HuH-7 (cell line): ENCODE measurements at regions not wholly inside any gene's neighbourhood (a gene's known extent, or its start where the extent isn't known, plus 50 kb on each side); places are given as distances from the start of the nearest gene placed in this dataset.

Experiments
- DNase-seq: peaks from one replicate; pipeline ENCODE4 v3.0.0; 2011; ENCODE audit warnings: low spot score

DNA sequence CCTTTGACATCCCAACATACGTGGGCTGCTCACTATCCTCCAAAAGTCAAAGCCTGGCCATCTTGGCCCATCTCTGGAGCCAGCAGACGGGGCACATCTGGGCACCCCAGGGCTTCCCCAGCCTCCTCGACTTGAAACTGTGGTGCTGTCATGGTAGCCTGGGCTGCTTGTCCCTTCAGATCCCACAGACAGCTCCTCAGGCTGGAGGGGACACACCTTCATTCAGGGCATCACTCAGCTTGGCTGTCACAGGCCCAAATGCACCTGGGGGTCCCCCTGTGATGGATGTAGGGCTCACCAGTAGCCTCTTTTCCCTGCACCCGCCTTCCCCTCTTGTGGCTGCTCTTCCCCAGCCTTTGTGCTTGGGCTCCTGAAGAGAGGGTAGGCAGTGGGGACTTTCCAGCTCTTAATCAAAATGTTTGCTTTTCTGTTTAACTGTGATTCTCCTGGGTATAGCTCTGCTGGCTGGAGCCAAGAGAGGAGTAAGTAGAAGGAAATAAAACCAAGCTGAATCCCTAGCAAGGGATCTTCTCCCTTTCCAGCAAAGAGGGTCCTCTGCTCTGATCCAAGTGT is 92.3 kb downstream of the GYPC start:
- no peak for DNase-seq

DNA sequence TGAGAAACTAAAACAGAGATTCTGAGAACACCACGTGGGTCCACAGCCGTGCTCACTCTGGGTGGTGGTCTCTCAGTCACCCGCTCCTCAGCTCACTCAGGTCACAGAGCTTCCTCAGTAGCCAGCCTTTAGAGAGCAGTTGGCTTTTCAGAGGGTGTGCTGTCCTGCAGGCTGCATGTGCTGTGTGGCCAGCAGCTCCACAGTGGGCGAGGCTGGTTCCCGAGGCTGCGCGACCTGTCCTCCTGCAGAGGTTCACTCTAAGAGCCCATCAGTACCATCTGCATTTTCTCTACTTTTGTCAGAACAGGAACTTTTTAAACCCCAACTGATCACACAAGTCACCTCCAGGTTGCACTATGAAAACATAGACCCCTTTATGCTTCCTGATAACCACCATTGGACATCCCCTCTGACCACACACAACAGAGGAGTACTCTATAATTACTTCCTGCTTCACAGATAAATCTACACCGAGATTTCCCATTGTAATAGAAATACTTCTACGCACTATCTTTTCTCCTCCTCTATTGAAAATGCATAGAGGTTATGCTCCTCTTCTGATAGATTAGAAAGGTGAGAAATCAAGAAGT is 93.1 kb downstream of the GYPC start:
- no peak for DNase-seq

DNA sequence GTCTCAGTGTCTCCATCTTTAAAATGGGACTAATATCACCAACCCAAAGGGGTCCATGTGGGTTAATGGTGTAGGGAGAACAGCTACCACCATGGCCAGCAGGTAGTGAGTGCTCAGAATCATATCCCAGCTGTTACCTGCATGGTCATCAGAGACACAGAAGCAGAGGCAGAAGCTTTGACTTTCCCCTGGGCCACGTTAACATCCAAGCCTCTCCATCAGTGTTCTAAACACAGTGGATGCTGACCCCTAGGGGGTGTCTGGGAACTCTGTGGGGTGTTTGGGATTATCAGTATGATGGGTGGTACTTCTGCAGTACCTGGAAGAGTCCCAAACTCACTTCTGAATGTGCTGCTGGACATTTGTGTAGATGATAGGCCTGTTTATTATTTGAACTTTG is 93.6 kb downstream of the GYPC start:
- DNase-seq: no peak

DNA sequence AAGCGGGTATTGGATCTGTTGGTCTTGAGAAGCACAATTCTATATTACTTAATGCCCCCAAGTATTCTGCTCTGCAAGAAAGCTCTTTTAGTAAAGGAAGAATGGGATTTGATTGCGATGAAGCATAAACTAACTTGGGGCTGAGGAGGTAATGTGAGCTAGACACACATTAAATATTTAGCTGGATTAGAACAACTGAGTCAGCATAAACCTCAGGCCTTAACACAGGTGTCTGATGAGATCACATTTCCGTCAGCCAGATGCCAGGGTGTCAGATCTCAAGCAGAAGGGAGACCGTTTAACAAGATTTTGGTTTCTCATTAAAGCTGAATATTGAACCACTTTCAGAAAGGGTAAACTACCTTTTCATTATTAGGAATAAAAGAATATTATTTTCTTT is 94.5 kb downstream of the GYPC start:
- no peak for DNase-seq

DNA sequence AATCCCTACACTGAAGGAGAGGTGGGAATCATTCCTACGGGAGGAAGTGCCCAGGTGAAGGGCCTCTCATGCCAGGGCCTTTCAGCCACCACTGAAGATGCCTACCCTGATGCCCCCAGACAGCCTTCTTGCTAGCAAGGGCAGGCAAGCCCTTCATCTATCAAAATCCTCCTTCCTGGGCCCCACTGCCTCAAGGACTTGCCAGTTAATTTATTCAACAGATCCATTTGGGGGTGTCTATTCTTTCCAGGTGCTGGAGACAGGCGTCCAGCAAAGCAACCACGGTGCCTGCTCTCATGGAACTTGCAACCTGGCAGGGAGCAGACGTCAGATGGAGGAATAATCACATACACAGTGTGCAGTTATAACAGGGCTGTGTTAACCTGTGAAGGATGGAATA is 95.5 kb downstream of the GYPC start:
- no peak for DNase-seq

DNA sequence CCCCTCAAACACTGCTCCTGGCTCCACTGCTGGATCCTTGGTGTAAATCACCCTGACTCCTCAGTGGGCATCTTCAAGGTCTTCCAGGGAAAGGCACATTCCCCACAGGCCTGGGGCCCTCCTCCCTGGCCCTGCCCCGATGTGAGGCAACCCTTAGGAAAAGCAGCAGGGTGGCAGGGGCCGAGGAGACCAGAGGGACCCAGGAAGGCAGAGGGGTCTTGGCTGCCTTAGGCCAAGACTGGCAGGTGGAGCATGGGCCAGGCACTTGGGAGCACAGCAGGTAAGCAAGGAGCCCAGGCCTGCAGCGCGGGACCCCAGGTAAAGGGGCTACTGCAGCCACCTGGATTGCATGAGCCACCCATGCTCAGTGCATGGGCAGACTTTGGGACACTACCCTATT is 96.9 kb downstream of the GYPC start:
- DNase-seq: no peak

DNA sequence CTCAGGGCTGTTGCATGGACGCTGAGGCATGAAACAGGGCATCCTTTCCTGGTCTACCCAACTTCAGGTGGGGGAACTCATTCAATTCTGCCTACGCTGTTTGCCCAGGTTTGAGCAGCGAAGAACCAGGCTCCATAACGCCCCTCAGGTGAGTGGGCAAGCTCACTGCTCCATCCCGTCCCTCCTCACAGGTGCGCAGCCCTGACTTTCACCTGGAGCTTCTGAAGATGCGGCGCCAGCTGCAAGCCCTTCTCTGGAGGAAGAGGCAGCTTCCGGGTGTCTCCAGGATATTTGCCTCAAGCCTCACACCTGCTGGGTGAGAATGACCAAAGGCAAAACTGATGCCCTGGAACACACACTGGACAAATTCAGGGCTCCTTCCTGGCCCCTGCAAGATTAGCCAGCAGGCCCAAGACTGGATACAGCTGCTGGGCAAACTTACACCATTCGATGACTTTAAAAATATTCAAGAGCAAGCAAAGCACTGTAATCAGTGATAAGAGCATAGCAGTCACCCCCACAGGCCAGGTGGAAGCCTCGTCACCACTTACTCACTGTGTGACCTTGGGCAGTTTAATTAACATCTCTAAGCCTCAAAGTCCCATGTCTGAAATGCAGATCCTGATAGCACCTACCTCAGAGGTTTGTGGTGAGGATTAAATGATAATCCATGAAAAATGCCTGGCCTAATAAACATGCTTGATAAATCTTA is 97.7 kb downstream of the GYPC start:
- no peak for DNase-seq

DNA sequence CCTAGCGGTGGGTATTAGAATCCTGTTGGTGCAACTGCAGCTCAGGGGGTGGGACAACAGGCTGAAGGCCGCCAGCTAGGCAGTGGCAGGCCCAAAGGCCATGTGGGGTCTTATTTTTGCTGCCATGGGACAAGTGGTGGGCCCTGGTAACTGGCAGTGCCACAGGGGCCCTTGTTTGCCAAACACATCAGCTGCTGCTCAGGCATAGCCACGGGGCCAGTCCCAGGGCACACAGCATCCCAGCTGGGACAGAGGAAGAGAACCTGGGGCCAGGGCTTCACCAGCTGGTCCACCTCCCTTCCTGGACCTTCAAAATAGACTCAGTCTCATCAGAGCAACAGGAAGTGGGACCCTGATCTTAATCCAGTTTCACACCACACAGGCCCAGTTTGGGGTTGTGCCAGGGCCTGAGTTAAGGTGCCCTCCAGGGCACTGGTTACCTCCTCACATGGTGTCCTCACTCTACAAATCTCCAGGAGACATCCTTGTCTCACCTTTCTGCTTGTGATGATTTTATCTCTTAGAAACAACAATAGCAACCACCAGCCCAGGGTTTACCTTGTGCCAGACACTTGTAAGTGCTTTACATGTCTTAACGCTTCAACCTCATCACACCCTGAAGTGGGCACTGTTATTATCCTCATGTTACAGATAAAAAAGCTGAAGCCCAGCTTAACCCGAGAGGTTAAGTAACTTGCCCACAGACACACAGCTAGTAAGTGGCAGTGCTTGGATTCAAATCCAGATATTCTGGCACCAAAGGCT is 98.5 kb downstream of the GYPC start:
- no peak for DNase-seq

DNA sequence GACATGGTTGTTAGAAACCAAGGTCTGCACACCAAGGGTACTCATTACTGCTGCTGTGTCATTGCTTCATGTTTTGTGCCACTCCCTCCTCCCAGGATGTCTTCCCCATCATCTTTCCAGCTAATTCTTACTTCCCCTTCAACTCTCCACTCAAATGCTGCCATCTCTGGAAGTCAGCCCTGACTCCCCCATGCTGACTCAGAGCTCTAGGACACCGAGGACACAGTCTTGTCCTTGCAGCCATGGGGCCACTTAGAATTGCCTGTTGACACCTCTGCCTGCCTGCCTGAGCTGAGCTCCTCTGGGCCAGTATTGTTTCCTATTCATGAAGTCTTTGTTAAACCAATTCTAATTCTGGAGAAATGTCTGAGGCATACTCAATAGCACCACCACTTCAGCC is 100.2 kb downstream of the GYPC start:
- no peak for DNase-seq

DNA sequence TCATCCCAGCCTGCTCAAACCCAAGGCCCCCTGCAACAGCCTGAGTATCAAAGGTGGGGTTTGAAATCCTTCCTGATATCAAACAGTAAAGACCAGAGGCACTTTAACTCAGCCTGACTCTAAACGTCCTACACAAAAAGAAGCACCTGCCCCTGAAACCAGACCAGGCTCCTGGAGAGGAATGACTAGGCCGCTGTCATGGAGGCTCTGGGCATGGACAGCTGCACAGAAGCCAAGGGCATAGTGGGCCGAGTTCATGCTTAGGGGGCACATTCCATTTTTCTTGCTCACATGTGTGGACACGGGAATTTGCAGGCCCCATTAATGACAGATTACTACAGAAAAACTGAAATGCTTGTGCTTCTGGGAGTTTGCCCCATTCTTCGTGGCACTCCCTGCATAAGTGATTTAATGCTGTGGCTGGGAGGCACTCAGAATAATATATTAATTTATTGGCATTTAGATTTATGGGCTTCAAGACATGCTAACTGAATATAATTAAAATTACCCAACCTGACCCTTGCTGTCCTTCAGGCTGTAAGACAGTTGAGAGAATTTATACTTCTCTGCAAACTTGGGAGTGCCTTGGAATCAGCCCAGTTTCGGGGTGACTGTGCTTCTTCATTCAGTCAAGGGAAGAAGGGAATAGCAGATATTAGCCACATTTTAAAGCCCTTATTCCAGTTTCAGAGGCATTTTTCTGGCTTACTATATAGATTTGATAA is 105.5 kb downstream of the GYPC start:
- DNase-seq: no peak

DNA sequence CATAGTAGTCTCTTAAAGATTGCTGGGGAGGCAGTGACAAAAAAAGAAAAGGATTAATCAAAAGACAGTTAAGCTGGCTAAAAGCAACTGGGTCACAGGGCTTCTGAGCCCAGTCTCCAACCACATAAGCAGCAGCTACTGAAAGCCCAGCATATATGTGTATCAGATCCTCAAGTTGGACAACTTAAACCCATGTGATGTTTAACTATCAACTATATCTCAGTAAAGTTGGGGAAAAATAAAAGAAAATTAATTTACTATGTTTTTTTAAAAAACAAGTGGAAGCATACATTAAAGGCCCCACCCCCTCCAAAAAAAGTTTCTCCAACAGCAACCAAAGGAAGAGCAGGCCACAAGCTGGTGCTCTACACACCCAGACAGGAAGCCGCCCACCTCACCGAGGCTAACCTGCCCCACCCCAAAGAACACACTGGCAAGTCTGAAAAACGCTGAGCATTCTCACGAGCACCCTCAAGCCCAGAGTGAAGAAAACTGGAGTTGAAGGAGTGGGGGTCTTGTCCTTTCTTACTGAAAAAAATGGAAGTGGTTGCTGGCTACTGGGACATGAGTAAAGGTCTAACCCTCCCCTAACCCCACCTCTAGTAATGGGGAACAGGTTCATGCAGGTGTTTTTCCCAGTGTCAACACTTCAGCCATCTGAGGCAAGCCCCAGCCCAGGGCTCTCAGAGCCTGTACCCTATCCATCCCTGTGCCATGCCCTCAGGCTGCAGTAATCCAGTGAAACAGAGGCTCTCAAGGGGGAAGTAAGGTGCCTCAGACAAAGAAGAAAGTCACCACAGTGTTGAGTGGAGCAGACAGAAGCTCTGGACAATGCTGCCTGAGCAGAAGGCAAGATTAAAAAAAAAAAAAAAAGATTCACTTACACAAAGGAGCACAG is 106.3 kb downstream of the GYPC start:
- no peak for DNase-seq

DNA sequence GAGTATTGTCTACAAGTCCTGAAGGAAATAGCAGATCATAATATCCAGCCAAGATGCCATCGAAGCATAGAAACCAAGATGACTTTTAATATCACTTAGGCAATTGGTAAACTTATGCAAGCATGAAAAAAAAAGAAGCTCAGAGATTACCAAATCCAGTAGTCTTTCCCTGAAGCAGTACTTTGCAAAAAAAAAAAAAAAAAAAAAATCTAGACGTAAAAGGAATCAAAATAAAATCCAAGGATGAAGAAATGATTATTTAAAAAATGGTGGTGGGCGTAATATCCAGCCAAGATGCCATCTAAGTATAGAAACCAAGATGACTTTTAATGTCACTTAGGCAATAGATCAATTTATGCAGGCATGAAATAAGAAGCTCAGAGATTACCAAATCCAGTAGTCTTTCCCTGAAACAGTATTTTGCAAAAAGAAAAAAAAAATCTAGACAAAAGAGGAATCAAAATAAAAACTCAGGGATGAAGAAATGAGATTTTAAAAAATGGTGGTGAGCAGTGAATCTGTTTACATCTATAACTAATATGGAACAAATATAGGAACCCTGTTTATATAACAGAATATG is 108.8 kb downstream of the GYPC start:
- DNase-seq: no peak

DNA sequence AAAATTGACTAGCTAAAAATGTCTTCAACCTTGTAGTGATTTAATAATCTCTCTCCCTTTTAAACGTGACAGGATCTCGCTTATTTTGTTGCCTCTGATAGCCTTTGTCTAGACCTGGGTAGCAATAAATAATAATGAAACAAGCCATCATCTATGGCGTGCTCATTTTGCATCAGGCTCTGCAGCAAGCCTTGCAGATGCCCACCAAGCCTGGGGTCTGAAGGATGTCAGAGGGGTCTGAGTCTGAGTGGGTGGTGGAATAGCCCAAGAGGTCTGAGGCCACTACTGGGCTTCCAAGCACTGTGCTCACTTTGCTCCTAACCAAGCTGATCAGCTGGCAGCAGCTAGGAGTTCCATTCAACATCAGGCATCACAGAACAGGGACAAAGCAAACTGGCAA is 109.4 kb downstream of the GYPC start:
- DNase-seq: no peak

DNA sequence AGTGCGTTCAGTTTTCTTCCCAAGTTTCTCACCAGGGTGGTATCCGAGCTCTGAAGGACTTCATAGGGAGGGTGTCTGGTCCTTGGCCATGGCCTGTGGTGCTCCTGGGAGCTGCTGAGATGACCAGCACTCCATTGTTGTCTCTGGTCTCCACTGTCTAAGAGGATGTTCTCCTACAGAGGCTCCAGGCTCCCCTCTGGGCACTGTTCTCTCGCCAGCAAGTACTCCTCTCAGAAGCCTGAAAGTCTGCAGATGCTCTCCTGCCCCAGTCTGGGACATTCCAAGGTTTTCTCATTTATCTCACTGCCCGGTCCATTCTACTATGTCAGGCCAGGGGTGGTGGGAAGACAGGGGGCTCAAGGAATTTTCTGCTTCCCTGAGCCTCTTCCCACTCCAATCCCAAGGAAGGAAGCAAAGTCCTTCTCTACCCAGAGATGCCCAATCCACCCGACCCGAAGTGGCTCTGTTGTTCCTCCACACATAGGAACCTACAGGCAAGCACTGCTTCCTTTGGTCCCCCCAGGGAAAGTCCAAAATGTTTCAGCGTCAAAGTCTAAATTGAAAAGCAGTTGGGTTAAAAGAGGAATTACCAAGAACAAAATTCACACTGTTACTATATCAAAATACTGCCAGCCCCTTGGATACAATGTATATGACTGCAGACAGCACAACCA is 110.5 kb downstream of the GYPC start:
- DNase-seq: no peak

DNA sequence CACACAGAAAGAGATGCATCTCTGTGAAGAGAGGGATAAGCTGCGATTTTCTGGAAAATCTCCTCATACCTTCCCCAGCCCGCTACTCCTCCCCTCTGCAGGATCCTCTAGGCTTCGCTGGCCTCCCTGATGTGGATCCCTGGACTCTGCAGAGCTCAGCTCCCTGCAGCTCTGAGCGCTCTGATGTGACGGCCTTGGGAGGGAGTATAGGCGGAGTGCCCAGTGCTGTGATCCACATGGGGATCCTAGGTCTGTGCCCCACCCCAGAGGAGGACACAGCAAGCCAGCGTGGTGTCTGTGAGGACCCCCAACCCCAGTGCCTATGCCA is 111.0 kb downstream of the GYPC start:
- DNase-seq: no peak

DNA sequence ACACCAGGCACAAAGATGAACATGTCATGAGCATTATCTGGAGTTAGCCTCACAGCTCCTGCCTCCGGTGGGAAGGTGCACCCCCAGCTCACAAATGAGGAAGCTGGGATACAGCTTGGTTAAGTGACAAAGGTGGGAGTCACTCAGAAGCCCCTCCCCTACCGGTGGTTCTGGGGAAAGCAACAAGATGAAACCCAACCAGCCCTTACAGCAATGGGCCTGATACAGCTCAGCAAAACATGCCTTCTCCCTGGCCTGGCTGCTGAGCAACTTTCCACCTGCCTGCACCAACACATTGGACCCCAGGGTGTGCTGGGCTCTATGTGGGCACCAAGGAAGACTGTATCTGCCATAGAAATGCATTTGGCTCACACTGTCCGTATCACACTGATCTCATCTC is 113.2 kb downstream of the GYPC start:
- DNase-seq: no peak

DNA sequence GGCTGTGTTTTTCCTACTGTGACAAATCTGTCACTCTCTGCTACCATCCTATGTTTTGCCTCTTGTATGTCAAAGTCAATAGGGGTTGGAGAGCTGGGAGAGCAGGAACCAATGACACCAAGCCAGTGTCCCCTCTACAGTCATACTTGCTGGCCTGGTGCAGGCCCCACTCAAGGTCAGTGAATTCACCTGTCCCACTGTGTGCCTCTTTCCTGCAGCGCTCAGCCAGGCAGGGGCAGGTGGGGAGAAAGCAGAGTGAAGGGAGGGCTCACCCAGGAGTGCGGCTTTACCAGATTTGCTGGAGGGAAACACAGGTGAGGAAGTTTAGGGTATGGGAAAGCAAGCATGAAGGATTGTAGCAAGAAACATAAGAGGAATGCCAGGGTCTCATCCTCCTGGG is 114.5 kb downstream of the GYPC start:
- no peak for DNase-seq

DNA sequence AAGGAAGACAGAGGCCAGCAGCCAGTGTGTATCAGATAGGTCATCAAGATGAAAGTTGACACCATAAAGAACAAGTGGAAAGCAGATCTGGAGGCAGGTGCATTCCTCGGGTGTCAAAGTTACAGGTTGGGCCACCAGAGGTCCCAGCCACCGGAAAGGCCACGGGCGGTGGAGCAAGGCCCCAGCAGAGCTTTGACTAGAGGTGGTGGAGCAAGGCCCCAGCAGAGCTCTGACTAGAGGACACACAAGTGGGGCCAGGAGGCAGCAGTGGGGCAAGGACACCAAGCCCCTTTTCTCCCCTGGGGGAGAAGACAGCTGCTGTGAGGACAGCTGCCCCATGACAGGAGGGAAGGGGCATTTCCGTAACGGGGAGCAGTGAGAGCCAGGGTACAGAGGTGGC is 115.1 kb downstream of the GYPC start:
- no peak for DNase-seq

DNA sequence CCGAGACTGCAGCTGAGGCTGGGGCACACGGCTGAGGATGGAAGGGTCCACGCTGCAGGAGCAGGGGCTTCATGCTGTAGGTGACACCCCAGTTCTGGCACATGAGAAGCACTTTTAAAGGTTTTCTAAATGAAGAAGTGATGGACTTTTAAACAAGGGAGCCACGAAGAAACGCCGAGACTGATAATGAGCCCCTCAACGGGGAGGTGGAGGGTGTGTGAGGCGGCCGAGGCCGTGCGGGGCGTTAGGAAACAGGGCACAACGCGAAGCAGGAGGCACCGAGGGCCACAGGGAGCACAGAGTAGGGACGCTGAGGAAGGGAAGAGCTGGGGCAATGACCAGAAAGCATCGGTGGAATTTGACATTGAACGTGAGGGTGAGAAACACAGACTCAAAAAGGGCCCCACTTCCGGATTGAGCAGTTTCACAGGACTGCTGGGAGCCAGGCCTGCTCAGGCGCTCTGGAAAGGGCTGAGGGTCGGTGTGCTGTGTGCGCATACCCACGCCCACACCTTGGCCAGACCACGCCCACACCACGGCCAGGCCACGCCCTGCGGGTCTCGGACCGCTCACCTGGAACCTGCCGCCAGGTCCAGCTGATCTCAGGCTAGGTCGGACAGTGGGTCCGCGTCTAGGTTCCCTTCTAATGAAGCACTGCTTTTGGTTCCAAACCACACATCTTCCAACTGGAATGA is 115.7 kb downstream of the GYPC start:
- no peak for DNase-seq

DNA sequence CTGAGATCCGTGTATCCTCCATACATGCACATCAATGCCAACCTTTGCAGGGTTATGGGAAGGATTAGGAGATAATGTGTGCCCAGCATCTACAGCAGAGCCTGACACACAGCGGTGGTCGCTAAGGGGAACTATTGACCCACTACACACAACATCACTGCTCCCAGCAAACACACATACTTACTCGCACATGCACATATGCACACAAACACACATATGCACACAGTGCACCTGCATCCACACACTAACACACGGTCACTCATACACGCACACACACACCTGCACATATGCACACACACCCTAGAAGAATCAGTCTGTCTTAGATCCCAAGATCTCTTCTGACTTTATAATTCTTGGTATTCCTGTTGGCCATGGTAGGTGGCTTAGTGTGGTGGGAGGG is 118.3 kb downstream of the GYPC start:
- DNase-seq: no peak
